Left forelimb (tissue), 1 donor: ENCODE measurements at regions not wholly inside any gene's neighbourhood (a gene's known extent, or its start where the extent isn't known, plus 50 kb on each side); places are given as distances from the start of the nearest gene placed in this dataset.

Experiments used
- DNase-seq: peaks from one replicate; pipeline ENCODE4 v3.0.0-alpha.2; 2018; ENCODE audit warnings: low spot score

DNA sequence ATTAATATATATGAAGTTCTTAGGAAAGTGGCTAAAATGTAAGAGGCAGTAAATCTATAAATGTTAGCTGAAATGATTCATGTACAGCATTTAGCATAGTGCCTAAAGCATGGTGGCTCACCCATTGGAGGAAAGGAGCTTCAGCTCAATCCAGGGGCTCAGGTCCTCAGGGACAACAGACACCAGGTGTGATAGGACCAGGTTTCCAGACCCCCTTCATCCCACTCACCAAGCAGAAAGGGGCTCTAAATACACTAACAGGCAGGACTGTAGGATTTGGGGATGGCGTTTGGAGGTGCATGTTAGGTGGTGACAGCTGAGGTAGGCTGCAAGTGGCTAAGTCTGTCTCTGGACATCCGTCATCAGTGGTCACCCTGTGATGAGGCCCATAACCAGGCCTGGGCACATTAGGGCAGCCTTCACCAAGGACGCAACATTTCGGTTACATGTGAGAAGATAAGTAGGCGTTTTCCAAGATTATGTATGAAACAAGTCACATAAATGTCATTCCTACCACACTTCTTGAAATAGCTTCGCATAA is 233.1 kb downstream of the C1orf94 start:
- no peak for DNase-seq

DNA sequence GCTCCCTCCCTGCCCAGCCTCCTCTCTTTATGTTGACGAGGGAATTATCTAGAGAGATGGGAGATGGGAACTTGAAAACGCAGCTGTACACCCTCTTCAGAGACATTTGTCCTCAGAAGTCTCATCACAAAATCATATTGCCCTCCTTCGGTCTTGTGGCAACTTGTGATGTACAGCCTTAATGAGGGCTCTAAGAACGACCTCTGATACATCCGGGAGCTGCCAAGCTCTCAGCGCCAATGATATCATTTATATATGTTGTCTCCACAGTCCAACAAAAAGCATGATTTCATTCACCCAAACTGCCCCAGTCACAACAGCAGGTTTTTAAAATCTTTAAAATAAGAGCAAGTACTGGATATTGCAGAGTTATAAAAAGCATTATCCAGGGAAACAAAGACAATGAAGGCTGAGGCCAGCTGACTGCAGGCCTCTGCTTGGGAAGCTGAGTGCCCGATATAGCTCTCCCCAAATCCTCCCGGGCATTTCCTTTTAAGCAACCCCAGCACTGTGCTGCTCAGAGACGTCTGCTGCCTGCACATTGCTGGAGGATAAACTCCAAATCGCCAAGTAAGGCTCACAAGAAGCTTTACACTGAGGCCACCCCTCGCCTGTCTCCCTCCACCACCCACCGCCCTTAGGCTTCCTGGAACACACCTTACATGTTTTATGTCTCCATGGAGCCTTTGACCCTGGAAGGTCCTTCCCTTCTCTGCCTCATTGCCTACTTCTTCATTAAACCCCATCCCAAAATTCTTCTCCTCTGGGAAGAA is 236.1 kb downstream of the C1orf94 start:
- DNase-seq = no peak

DNA sequence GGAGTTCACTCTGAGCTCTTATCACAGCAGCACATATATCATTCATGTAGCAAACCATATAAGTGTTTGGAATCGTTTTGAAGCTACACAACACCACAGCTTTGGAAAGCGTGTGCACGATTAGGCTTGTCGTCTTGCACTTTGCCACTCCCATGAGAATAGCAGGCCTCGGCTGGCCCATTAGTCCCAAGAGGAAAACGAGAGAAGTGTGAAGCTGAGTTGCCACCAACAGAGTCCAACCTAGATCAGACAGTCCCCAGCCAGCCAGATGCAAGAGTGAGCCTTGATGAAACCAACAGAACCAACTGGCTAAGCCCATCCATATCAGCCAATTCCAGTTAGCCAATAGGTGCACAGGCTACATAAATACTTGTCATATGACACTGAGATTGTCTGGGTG is 238.4 kb downstream of the C1orf94 start:
- DNase-seq = no peak

DNA sequence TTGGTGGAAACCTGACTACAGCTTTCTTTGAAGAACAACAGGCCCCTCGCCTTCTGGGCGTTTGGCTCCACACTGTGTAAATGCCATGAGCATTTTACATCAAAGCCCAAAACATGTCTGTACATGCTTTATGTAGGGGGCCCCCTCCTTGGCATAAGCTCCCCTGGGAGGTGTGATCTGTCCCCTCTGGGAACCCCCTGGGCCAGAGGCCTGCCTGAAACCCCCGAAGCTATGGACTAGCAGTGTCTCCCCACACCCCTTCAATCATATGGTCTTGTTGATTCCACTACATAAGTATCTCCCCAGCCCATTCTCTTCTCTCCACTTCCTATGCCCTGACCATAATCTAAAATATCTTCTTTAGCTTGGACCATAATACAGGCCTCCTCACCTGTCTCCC is 241.5 kb downstream of the C1orf94 start:
- DNase-seq = no peak

DNA sequence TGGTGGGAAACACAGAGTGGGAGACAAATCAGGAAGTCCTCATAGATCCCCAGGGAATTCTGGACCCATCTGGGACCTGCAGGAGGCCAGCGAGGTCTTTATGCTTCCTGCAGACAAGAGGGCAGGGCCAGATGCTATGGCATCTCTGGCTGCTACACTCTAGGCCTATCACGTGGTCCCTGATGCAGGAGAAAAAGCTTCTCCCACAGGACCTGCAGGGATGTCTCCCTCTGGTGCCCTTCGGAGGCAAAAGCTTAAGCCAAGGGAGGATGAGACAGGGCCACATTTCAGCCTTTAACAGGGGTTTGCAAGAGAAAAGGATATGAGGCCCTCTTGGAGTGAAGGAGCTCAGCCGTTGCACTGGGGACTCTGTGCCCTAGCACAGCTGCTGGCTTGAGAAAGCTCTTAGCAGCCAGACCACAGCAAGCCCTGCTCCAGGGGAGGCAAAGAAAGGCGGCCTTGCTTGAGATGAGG is 243.0 kb downstream of the C1orf94 start:
- DNase-seq = no peak

DNA sequence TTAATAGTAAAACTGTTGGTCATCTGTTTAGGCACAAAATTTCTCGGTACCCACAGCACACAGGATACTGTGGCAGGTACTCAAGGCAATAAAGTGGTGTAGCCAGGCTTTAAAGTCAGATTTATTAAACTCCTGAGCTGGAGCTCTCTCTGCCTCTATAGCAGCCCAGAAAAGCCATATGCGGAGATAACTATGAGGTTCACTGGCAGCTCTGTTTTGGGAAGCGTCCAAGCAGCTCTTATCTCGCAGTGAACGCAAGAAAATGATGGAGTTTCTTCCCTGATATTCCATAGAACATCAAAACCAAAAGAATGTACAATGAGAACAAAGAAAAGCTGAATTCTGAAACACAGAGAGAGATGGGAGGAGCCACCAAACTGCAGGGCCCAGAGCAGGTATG is 248.3 kb downstream of the C1orf94 start:
- DNase-seq = no peak

DNA sequence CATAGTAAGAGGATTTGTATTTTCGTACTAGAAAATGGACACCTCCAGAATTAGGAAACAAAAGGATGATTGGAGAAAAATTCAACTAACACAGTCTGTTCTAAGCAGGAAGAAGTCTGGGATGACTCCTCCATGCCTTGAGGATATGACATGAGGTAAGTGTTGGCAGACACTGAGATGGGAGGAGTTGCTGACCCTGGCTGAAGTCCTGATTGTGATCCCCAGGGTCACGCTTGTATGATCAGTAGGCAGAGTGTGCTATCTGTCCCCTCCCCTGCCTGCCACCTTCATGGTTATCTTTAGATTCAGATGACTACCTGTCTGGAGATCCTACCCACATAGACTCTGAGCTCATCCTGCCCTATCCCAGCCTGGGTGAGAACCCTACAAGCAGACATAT is 249.1 kb downstream of the C1orf94 start:
- no peak for DNase-seq

DNA sequence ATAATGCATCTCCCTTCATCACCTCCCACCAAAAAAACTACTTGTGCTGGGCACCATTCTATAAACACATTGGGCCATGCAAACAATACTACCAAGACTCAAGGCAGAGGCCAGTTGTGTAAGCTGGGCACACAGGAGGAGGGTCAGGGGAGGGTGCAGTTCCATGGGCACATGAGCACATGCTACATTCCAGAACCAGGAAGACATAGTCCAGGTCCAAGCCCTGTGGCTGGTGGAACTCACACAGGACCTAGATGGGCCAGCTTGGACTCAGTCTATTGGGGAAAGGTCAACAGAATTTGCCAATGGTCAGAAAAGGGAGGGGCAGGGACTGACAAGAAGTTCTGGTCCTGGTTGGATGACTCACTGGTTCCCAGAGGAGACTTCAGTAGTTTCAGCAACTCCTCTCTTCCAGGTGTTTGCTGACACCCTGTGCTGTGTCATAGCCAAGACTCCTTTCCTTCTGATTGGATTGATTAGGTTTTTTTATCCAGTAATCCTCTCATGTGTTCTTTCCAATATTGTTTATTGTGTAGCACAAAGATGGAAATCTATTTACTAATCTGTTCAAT is 249.7 kb downstream of the C1orf94 start:
- DNase-seq = no peak

DNA sequence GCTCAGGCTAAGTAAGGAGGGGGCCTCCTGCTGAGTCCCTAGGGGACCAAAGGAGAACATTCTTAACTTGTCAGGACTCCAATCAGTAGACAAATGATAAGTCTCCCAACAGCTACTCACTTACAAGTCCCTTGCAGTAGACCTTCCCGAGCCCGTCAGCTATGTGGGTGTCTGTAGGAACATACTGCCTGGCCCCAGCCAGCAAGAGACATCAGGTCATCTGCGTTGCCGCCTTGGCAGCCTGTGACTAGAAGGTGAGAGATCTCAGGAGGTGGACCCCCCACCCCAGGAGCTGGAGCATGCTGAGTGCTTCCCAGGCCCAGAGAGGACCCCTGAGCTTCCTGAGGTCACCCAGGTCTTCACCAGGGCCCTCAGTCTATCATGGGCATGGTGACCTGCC is 250.5 kb downstream of the C1orf94 start:
- DNase-seq = no peak

DNA sequence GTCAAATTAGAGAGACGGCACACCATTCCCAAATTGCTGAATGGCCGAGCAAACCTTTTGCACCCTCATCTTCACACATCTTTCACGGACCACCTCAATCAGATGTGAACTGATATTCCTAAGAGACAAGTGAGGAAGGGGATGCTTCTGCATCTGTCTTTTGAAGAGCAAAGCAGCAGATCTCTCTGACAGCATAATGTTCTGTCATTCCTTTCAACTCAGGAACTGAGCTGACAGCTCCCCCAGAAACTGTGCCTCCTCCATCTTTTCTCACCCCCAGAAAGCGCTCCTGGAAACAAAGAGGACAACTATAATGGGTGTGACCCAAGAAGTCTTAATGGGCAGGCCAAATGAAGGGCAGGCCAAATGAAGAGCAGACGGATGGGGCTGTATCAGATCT is 256.4 kb downstream of the C1orf94 start:
- DNase-seq = no peak

DNA sequence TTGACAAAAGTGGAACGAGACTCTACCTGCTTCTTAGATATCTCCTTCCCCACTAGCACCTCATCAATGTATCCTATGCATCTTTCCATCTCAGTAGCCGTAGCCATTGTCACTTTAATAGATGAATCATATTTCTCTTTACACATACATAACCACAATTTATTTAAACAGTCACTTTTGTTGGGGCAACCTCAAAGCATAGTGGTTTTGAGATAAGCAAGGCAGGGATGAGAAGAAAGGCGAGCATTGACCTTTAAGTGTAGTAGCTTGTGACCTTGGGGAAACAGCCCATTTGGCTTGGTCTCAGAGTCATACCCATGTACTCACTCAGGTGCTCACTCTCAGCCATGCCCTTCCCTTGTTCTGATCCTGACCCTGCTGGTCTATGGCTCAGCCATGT is 260.1 kb downstream of the C1orf94 start:
- DNase-seq = no peak

DNA sequence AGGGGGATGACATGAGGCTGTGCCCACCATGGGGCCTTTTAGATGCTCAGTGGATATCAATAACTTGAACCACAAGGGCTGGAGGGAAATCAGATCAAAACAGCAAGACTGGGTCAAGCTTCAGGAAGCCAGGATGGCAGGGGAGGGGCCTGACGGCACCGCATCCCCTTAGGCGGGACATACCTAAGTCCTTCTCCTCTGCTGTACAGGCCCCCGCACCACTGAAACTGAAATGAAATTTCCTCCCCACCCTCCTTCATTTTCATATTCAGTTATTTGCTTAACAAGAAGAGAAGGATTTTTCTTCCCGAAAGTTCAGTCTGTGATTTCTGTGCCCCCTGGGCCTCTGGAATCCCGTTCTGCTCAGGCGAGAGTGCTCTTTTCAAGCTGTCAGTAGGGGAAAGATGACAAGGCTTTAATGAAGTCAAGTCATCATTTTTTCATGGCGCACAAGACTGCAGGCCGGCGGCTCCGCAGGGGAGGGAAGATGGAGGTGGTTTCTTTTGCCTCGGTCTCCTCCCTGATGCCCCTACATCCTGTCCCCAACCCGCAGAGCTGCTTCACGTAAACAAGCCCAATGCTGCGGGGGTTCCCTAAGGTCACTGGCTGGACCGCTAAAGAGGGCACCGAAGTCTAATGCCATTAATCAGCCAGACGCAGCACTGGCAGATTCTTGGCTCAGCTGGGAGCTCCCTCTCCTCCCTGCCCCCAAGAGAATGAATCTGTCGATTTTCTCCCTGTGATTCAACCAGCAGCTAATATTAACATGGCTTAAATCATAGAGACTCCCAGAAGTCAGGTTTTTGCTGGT is 264.8 kb downstream of the C1orf94 start:
- no peak for DNase-seq

DNA sequence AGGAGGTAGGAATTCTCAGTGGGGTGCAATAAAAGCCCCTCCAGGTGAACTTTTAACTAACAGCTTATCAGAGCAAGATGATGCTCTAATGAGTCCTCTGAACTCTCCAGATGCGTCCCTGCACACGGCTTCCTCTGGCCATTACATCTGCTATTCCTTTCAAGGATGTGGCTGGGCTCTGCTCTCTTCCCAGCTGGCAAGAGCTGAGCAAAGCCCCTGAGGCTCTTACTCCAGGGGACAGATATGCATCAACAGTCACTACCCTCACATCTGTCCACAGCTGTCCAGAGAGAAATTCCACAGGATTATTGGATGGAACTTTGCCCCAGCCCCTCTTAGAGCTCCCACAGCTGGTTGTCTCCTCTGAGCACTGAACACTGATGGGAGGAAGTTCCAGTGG is 267.8 kb downstream of the C1orf94 start:
- no peak for DNase-seq

DNA sequence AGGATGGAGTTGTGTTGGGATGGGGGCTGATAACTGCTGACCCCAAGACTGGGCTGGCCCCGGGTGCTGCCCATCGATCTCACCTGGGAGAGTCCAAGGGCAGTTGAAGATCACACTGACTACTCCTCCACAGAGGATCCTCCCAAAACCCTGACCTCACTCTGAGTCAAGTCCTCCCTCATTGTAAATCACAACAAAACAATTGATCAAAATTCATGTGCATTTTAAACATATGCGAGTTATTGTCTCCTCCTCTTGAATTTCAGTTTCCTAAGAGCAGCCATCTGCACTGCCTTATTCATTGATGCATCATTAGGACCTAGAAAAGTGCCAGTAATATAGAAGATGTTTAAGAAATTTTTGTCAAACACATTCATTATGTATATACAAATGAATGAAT is 273.6 kb downstream of the C1orf94 start:
- DNase-seq = no peak

DNA sequence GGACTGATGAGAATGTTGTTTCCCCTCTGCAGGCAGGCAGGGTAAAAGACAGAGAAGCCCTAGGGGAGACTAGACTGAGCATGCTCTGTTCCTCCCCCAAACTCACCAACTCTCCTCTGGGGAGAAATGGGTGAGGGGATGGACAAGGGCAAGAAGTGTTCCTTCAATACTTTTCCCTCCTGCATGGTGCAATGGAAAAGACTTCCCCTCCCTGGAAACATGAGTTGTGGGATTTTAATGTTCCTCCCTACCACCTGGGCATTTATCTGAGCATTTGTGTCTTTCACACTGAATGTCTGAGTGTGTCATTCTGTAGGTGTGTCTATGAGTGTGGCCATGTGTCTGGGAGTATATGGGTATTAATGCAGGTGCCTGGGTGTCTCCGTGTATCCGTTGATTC is 275.7 kb downstream of the C1orf94 start:
- no peak for DNase-seq

DNA sequence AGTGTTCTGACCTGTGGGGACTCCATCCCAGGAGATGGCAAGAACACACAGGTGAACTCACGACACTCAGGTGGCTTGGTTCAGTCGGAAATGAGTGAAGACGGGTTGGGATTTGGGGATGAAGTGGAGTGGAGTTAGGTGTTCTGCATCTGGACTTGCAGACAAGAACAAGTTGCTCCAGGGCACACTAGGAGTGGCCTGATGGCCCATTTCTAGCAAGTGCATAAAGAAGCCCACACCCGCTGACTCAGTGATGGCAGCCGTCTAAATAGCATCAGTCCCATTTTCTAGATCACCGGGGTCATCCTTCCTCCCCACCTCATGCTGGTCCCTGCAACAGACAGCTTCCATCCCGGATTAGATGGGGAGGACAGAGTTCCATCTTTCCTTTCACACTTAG is 278.4 kb downstream of the C1orf94 start:
- no peak for DNase-seq

DNA sequence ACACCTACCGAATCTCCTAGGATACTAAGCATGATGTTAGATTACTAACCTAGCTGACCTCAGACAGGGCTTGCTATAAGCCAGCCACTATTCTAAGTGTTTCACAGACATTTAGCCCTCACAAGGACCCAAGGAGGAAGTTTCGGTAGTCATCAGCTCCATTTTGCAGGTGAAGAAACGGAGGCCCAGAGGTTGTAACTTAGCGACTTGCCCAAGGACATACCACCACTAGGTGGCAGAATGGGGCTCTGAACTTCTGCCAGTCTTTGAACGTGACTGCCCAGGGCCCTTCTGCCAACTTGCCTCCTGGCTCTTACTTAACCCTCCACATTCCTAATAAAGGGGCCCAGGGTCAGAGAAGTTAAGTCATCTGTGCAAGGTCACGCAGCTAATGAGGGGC is 283.5 kb downstream of the C1orf94 start:
- DNase-seq = no peak

DNA sequence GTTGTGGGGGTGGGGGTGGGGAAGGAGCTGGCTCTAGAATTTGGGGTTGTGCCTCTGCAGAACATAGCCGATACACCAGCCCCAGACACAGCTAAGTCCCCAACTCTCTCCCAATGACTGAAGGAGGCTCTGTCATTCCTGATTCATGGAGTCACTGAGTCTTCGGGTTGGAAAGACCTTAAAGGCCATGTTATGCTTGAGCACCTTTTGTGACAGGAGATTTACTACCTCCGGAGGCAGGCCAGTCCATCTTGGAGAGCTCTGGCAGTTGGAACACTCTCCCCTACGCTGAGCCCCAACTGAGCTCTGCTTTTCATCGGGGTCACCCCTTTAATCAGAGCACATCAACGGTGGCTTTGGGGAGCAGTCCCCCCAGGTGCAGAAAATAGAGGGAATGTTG is 284.4 kb upstream of the GJB5 start:
- no peak for DNase-seq

DNA sequence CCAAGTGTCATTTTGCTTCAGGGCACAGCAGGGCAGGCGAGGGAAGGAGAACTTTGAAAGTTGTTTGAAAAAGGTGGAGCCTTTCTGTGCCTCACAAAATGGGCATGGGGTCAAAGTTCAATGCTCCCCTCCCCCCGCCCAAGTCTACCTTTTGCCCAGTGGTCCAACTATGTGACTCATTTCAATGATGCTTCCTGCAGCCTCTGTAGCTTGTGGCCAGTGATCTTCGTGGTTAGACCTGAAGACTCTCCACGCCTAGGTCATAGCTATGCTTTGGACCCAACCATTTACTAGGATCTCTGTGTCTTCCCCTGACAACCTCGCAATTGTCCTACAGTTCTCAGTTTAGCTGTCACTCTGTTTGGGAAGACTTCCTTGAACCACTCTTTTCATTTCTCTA is 280.3 kb upstream of the GJB5 start:
- no peak for DNase-seq

DNA sequence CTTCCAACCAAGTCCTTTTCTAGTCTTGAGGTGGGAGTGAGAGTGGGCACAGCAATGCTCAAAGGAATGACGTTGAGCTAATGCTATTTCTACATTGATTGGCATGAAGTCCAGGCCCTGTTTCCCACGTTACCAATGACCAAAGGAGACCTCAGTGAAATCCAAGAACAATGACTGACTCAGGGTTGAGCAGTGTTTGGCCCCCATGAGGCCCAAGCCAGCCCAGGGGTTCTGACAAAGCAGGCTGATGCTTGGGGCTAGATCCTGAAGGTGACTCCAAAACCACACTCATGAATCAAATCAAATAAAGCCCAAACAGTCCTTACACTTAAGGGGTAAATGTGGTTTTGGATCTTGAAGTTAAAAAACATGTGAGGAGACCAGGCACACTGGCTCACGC is 278.5 kb upstream of the GJB5 start:
- DNase-seq = no peak

DNA sequence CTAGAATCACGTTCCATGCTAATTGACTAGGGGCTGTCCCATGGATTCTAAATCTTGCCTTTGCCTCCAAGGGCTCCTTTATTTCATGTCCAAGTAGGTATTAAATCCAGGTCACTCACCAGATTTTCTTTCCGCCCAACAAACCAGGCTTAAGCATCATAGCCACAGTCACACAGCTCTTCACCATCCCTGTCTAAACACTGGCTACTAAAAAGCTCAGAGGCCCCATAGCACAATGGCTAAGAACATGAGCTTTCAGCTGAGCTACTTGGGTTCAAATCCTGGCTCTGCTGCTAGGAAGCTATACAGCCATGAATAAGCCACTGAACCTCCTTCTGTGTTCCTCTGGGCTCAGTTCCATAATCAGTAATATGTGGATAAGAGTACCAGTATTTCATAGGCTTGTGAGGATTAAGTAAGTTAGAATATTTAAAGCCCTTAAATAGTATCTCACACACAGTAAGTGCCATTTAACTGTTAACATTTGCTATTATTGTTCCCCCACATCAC is 277.2 kb upstream of the GJB5 start:
- DNase-seq = no peak

DNA sequence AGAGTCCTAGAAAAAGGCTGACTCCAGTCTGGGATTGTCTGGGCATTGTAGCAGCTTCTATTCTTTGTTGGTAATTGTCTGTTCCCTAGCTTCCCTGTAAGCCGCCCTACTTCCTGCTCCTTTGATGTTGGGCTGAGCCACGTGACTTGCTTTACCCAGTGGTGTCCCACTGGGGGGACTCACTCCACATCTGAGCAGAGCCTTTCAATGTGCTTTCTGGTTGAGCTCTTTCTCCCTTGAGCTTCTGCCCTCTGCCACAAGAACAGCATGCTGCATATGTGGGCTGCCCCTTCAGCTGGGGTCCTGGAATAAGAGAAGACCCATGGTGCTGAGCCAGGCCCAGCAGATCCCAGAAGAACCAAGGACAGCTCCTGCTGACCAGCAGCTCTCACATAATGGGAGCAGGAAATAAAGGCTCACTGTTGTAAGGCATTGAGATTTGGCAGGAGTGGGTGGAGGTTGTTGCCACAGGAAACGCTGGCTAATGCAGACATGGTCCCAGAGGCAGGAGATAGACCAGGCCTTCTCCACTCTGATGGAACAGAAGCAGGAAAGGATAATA is 276.3 kb upstream of the GJB5 start:
- DNase-seq = no peak
